Esophagus squamous epithelium (tissue), 5 donors: ENCODE measurements at regions not wholly inside any gene's neighbourhood (a gene's known extent, or its start where the extent isn't known, plus 50 kb on each side); places are given as distances from the start of the nearest gene placed in this dataset.

ENCODE experiments used
- DNase-seq: peaks from one replicate; lab custom pipeline; 2025; lab: John Stamatoyannopoulos, UW
- H3K27ac ChIP-seq, 4 donors: fragments of 200-600 bp; sonication (generic); one replicate each; pipeline ENCODE4 v1.5.1; 2016 to 2019; ENCODE audit warnings: mild to moderate bottlenecking in 1 of 4
- H3K27me3 ChIP-seq, 4 donors: fragments of 200-600 bp; sonication (generic); 1 replicate in 3 of 4; 2 replicates in 1 of 4; pipeline versions ENCODE4 v1.5.1 to v1.6.0; 2017 to 2021; ENCODE audit warnings: antibody characterized with exemption in 1 of 4
- H3K36me3 ChIP-seq, 3 donors: fragments of 200-600 bp; sonication (generic); one replicate each; pipeline ENCODE4 v1.5.1; 2016 to 2019
- H3K4me1 ChIP-seq, 3 donors: fragments of 200-600 bp; sonication (generic); one replicate each; pipeline ENCODE4 v1.5.1; 2017 to 2019
- H3K4me3 ChIP-seq, 4 donors: fragments of 200-600 bp; sonication (generic); 1 replicate in 3 of 4; 2 replicates in 1 of 4; pipeline ENCODE4 v1.5.1; 2016 to 2019; ENCODE audit warnings: mild to moderate bottlenecking in 2 of 4, moderate library complexity in 1 of 4
- H3K9me3 ChIP-seq, 3 donors: fragments of 200-600 bp; sonication (generic); one replicate each; pipeline ENCODE4 v1.5.1; 2016 to 2019
- POLR2A ChIP-seq, 4 donors: fragments of 450-650 bp; IDR thresholded peaks; one replicate each; pipeline ENCODE4 v1.6.1; 2017; ENCODE audit warnings: antibody characterized with exemption in 4 of 4, mild to moderate bottlenecking in 4 of 4, moderate library complexity in 3 of 4
- WGBS, 2 donors: methylation state at CpG; one replicate each; pipeline ENCODE4 v1.1.5; 2018; 5-methylcytosine and 5-hydroxymethylcytosine counted together
- intact Hi-C: fragments of 100-400 bp; cut with DNase I; formaldehyde crosslinking; loops from one replicate; pipeline ENCODE4 v1.15.0; 2022
- TF ChIP-seq, protein P1 (sequence below), 6 experiments: fragments of 450-650 bp in 4 of 6; fragments of 200-600 bp in 2 of 6; sonication (generic) in 2 of 6; IDR thresholded peaks; one replicate each; pipeline ENCODE4 v1.5.1; 2016 to 2019; ENCODE audit warnings: antibody characterized with exemption in 6 of 6, mild to moderate bottlenecking in 4 of 6, moderate library complexity in 4 of 6
- donor health status: DM: yes; HTN: yes; CAD: no.

DNA sequence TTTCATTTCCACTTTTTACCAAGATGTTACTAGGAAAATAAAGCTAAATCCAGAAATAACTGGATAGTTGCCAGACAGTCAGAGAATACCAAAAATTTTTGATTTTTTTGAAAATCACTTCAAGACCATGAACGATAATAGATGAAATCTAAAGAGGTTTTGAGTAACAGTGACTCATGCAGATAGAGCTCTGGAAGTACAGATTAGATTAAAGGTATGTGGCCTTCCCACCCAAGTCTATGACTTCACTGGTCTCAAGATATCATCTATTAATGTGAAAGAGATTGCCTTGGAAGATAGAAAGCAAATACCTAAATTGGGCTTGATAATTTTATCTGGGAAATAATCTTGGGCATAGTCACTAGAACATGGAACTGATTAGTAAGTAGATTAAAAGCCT, 415.9 kb downstream of the METTL15 start:
- 63 to 85% methylated on average over 1 of the region's 1 CpG for WGBS, 2 donors
- H3K27ac ChIP-seq = no peak overlapping the region
- H3K27me3 ChIP-seq = no peaks in the 10 kb centered on the region
- H3K4me1 ChIP-seq = peaks cover 0 to 3% (median 0%) of the 10 kb centered on the region in 3 donors
- no peaks in the 10 kb centered on the region for H3K36me3 ChIP-seq
- H3K9me3 ChIP-seq = peaks cover 0 to 23% (median 11%) of the 10 kb centered on the region in 3 donors
- TF ChIP-seq POLR2A (IDR thresholded peaks at IDR 0.05) = no peak
- TF ChIP-seq, protein P1, sequence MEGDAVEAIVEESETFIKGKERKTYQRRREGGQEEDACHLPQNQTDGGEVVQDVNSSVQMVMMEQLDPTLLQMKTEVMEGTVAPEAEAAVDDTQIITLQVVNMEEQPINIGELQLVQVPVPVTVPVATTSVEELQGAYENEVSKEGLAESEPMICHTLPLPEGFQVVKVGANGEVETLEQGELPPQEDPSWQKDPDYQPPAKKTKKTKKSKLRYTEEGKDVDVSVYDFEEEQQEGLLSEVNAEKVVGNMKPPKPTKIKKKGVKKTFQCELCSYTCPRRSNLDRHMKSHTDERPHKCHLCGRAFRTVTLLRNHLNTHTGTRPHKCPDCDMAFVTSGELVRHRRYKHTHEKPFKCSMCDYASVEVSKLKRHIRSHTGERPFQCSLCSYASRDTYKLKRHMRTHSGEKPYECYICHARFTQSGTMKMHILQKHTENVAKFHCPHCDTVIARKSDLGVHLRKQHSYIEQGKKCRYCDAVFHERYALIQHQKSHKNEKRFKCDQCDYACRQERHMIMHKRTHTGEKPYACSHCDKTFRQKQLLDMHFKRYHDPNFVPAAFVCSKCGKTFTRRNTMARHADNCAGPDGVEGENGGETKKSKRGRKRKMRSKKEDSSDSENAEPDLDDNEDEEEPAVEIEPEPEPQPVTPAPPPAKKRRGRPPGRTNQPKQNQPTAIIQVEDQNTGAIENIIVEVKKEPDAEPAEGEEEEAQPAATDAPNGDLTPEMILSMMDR (IDR thresholded peaks at IDR 0.05) = no peak
- no peak overlapping the region for H3K4me3 ChIP-seq
- DNase-seq = no peak
- intact Hi-C loops = no loop called here

- no peaks in the 10 kb centered on the region for H3K36me3 ChIP-seq
- no peak overlapping the region for H3K27ac ChIP-seq
- no peak overlapping the region for H3K4me3 ChIP-seq
- peaks cover 0 to 3% (median 0%) of the 10 kb centered on the region in 3 donors for H3K4me1 ChIP-seq
- intact Hi-C loops = no loop called here
- peaks cover 0 to 12% (median 6%) of the 10 kb centered on the region in 3 donors for H3K9me3 ChIP-seq
- WGBS, 2 donors = 45 to 66% methylated on average over 2 of the region's 2 CpGs
- H3K27me3 ChIP-seq = no peaks in the 10 kb centered on the region
- no peak for DNase-seq
- no peak for TF ChIP-seq POLR2A (IDR thresholded peaks at IDR 0.05)
- TF ChIP-seq, protein P1 (IDR thresholded peaks at IDR 0.05) = no peak
Observed at GRCh38 chr11:28521075-28521474, 412.9 kb downstream of the METTL15 start.

DNA sequence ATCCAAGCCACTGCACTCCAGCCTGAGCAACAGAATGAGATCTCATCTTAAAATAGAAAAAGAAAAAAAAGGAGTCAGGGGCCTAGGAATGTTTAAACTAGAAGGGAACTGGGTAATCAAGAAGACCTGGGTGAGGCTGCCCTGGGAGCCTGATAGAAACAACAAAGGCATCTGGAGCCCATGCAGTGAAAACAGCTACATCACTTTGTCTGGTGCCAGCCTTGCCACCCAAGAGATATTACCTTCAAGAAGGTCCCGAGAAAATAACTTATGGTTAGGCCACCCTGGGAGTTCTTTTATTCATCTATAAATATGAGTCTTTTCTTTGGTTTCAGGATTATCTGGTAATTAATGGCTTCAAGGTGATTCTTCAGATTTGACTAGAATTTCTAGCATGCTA, 412.1 kb downstream of the METTL15 start:
- intact Hi-C loops = no loop called here

GRCh38 chr11:28518825-28519224, 410.6 kb downstream of the METTL15 start:
- H3K27ac ChIP-seq = no peak overlapping the region
- H3K36me3 ChIP-seq = no peaks in the 10 kb centered on the region
- intact Hi-C loops = no loop called here
- H3K9me3 ChIP-seq = no peaks in the 10 kb centered on the region
- H3K4me3 ChIP-seq = no peak overlapping the region
- DNase-seq = no peak
- H3K4me1 ChIP-seq = peaks cover 0 to 3% (median 0%) of the 10 kb centered on the region in 3 donors
- TF ChIP-seq, protein P1 (IDR thresholded peaks at IDR 0.05) = no peak
- TF ChIP-seq POLR2A (IDR thresholded peaks at IDR 0.05) = no peak
- no peaks in the 10 kb centered on the region for H3K27me3 ChIP-seq

More for the DNA sequence above, 412.1 kb downstream of the METTL15 start:
- WGBS, 2 donors = 67 to 71% methylated on average over 1 of the region's 1 CpG
- H3K4me1 ChIP-seq = peaks cover 0 to 3% (median 0%) of the 10 kb centered on the region in 3 donors
- no peak for TF ChIP-seq POLR2A (IDR thresholded peaks at IDR 0.05)
- TF ChIP-seq, protein P1 (IDR thresholded peaks at IDR 0.05) = no peak
- H3K9me3 ChIP-seq = peaks cover 0 to 5% (median 0%) of the 10 kb centered on the region in 3 donors
- no peak for DNase-seq
- no peaks in the 10 kb centered on the region for H3K27me3 ChIP-seq
- no peaks in the 10 kb centered on the region for H3K36me3 ChIP-seq
- H3K27ac ChIP-seq = no peak overlapping the region
- no peak overlapping the region for H3K4me3 ChIP-seq

GRCh38 chr11:28517621-28518020, 409.4 kb downstream of the METTL15 start:
- intact Hi-C loops = no loop called here
- TF ChIP-seq POLR2A (IDR thresholded peaks at IDR 0.05) = no peak
- TF ChIP-seq, protein P1 (IDR thresholded peaks at IDR 0.05) = no peak
- WGBS, 2 donors = 37 to 45% methylated on average over 5 of the region's 5 CpGs

More at GRCh38 chr11:28517621-28518020, 409.4 kb downstream of the METTL15 start:
- H3K36me3 ChIP-seq = no peaks in the 10 kb centered on the region
- H3K4me3 ChIP-seq = no peak overlapping the region
- DNase-seq = no peak
- no peaks in the 10 kb centered on the region for H3K27me3 ChIP-seq
- no peaks in the 10 kb centered on the region for H3K9me3 ChIP-seq
- H3K4me1 ChIP-seq = peaks cover 0 to 3% (median 0%) of the 10 kb centered on the region in 3 donors
- H3K27ac ChIP-seq = no peak overlapping the region
